Right atrium auricular region (tissue), 2 donors: ENCODE measurements at regions not wholly inside any gene's neighbourhood (a gene's known extent, or its start where the extent isn't known, plus 50 kb on each side); places are given as distances from the start of the nearest gene placed in this dataset.

Source experiments
- DNase-seq: peaks from one replicate; pipeline ENCODE4 v3.0.0-alpha.2; 2019; ENCODE audit warnings: low spot score
- H3K27ac ChIP-seq, 2 donors: fragments of 200-600 bp; sonication (generic); 1 replicate in 1 of 2; 2 replicates in 1 of 2; pipeline ENCODE4 v1.5.1; 2016 to 2019
- H3K27me3 ChIP-seq, 2 donors: fragments of 200-600 bp; sonication (generic); one replicate each; pipeline versions ENCODE4 v1.5.1 to v1.6.0; 2017 to 2019
- H3K36me3 ChIP-seq: fragments of 200-600 bp; sonication (generic); one replicate; pipeline ENCODE4 v1.5.1; 2016
- H3K4me1 ChIP-seq, 2 donors: fragments of 200-600 bp; sonication (generic); one replicate each; pipeline versions ENCODE4 v1.5.1 to v1.6.0; 2017 to 2019
- H3K4me3 ChIP-seq, 2 donors: fragments of 200-600 bp; sonication (generic); 1 replicate in 1 of 2; 2 replicates in 1 of 2; pipeline ENCODE4 v1.5.1; 2017 to 2019; ENCODE audit warnings: mild to moderate bottlenecking in 1 of 2, moderate library complexity in 1 of 2
- H3K9me3 ChIP-seq, 2 donors: fragments of 200-600 bp; sonication (generic); one replicate each; pipeline ENCODE4 v1.5.1; 2019
- CTCF ChIP-seq, 2 donors: fragments of 200-600 bp; sonication (generic); IDR thresholded peaks; one replicate each; pipeline ENCODE4 v1.5.1; 2019; ENCODE audit warnings: antibody characterized with exemption in 2 of 2

- no peaks in the 10 kb centered on the region for H3K4me1 ChIP-seq
- no peaks in the 10 kb centered on the region for H3K9me3 ChIP-seq
- no peak overlapping the region for H3K27ac ChIP-seq
- no peaks in the 10 kb centered on the region for H3K27me3 ChIP-seq
- TF ChIP-seq CTCF (IDR thresholded peaks at IDR 0.05) = no peak
- H3K36me3 ChIP-seq = no peaks in the 10 kb centered on the region
- DNase-seq = no peak
- H3K4me3 ChIP-seq = no peak overlapping the region
Observed at GRCh38 chr18:65994302-65994701, 243.5 kb downstream of the CDH7 start.

GRCh38 chr18:65990944-65991708, 240.3 kb downstream of the CDH7 start:
- Histone ChIP-seq H3K4me3 (no peak overlapping the region), H3K9me3 (no peaks in the 10 kb centered on the region), H3K27me3 (no peaks in the 10 kb centered on the region), H3K36me3 (no peaks in the 10 kb centered on the region), H3K27ac (no peak overlapping the region), H3K4me1 (no peaks in the 10 kb centered on the region)
- DNase-seq = no peak
- TF ChIP-seq CTCF (IDR thresholded peaks at IDR 0.05) = no peak

GRCh38 chr18:65990174-65990690, 239.4 kb downstream of the CDH7 start:
- no peak overlapping the region for H3K4me3 ChIP-seq
- no peak for TF ChIP-seq CTCF (IDR thresholded peaks at IDR 0.05)
- no peaks in the 10 kb centered on the region for H3K9me3 ChIP-seq

GRCh38 chr18:65988972-65989371, 238.2 kb downstream of the CDH7 start:
- Histone ChIP-seq H3K36me3 (no peaks in the 10 kb centered on the region), H3K4me1 (no peaks in the 10 kb centered on the region), H3K9me3 (no peaks in the 10 kb centered on the region), H3K27me3 (no peaks in the 10 kb centered on the region), H3K27ac (no peak overlapping the region), H3K4me3 (no peak overlapping the region)
- DNase-seq = no peak
- no peak for TF ChIP-seq CTCF (IDR thresholded peaks at IDR 0.05)

More at GRCh38 chr18:65990174-65990690, 239.4 kb downstream of the CDH7 start:
- Histone ChIP-seq H3K27ac (no peak overlapping the region), H3K36me3 (no peaks in the 10 kb centered on the region), H3K4me1 (no peaks in the 10 kb centered on the region), H3K27me3 (no peaks in the 10 kb centered on the region)
- DNase-seq = no peak

- no peak for TF ChIP-seq CTCF (IDR thresholded peaks at IDR 0.05)
- H3K36me3 ChIP-seq = no peaks in the 10 kb centered on the region
- no peaks in the 10 kb centered on the region for H3K9me3 ChIP-seq
- H3K4me3 ChIP-seq = no peak overlapping the region
- H3K27ac ChIP-seq = no peak overlapping the region
- no peaks in the 10 kb centered on the region for H3K4me1 ChIP-seq
- no peaks in the 10 kb centered on the region for H3K27me3 ChIP-seq
- no peak for DNase-seq
Observed at GRCh38 chr18:65988386-65988785, 237.6 kb downstream of the CDH7 start.

- no peak for TF ChIP-seq CTCF (IDR thresholded peaks at IDR 0.05)
- H3K4me3 ChIP-seq = no peak overlapping the region
- H3K36me3 ChIP-seq = no peaks in the 10 kb centered on the region
- no peaks in the 10 kb centered on the region for H3K4me1 ChIP-seq
- H3K27ac ChIP-seq = no peak overlapping the region
- H3K27me3 ChIP-seq = no peaks in the 10 kb centered on the region
- H3K9me3 ChIP-seq = peaks cover 0 to 7% of the 10 kb centered on the region in 2 donors
- DNase-seq = no peak
Observed at GRCh38 chr18:65983750-65984149, 232.9 kb downstream of the CDH7 start.
